ENCODE measurements at regions not wholly inside any gene's neighbourhood (a gene's known extent, or its start where the extent isn't known, plus 50 kb on each side); places are given as distances from the start of the nearest gene placed in this dataset.

GRCh38 chr11:11697796-11698195, 76.0 kb upstream of the GALNT18 start:
- Histone ChIP-seq H3K4me3 (replicated peaks in 1 of 4; ENCODE audit: control extremely low read depth in 1 of 4, insufficient read depth in 1 of 4, low read depth in 3 of 4, low read length in 4 of 4) (no peak overlapping the region), H3K27me3 (ENCODE audit: control insufficient read depth, insufficient read depth, low read length) (no peaks in the 10 kb centered on the region), H3K36me3 (ENCODE audit: control insufficient read depth, insufficient read depth, low read length) (no peaks in the 10 kb centered on the region), H3K9me3 (ENCODE audit: control insufficient read depth, insufficient read depth, low read depth, low read length) (no peaks in the 10 kb centered on the region), H4K20me1 (ENCODE audit: control insufficient read depth, extremely low read depth, insufficient read depth, low read length) (no peaks in the 10 kb centered on the region), H3K4me1 (ENCODE audit: control insufficient read depth, extremely low read depth, insufficient read depth, low read length) (no peaks in the 10 kb centered on the region), H3K4me2 (ENCODE audit: extremely low read depth, insufficient read depth, low read length) (no peak overlapping the region), H2AFZ (ENCODE audit: low read length) (no peak overlapping the region), H3K79me2 (ENCODE audit: control insufficient read depth, insufficient read depth, low read length) (no peaks in the 10 kb centered on the region), H3K9ac (ENCODE audit: insufficient read depth, low read length) (no peak overlapping the region), H3K27ac (ENCODE audit: insufficient read depth, low read length) (no peak overlapping the region)
- DNase-seq (ENCODE audit: low read depth in 2 of 2): no peak
- TF ChIP-seq CTCF (conservative IDR thresholded peaks at IDR 0.05 in 1 of 2, IDR thresholded peaks at IDR 0.05 in 1 of 2; ENCODE audit: low read depth in 1 of 2, low read length in 2 of 2): no peak
- no peak for TF ChIP-seq EZH2 (IDR thresholded peaks at IDR 0.05; ENCODE audit: low read length, missing control alignments)

- TF ChIP-seq EZH2 (IDR thresholded peaks at IDR 0.05; ENCODE audit: low read length, missing control alignments): no peak
- no peak for TF ChIP-seq CTCF (conservative IDR thresholded peaks at IDR 0.05 in 1 of 2, IDR thresholded peaks at IDR 0.05 in 1 of 2; ENCODE audit: low read depth in 1 of 2, low read length in 2 of 2)
- H4K20me1 ChIP-seq (ENCODE audit: control insufficient read depth, extremely low read depth, insufficient read depth, low read length): no peaks in the 10 kb centered on the region
- no peak for DNase-seq (ENCODE audit: low read depth in 2 of 2)
- H3K27ac ChIP-seq (ENCODE audit: insufficient read depth, low read length): no peak overlapping the region
- no peaks in the 10 kb centered on the region for H3K9me3 ChIP-seq (ENCODE audit: control insufficient read depth, insufficient read depth, low read depth, low read length)
- H3K4me2 ChIP-seq (ENCODE audit: extremely low read depth, insufficient read depth, low read length): no peak overlapping the region
- no peaks in the 10 kb centered on the region for H3K36me3 ChIP-seq (ENCODE audit: control insufficient read depth, insufficient read depth, low read length)
- no peaks in the 10 kb centered on the region for H3K4me1 ChIP-seq (ENCODE audit: control insufficient read depth, extremely low read depth, insufficient read depth, low read length)
- H2AFZ ChIP-seq (ENCODE audit: low read length): no peak overlapping the region
- H3K27me3 ChIP-seq (ENCODE audit: control insufficient read depth, insufficient read depth, low read length): peaks cover 6% of the 10 kb centered on the region
- no peak overlapping the region for H3K9ac ChIP-seq (ENCODE audit: insufficient read depth, low read length)
- no peak overlapping the region for H3K4me3 ChIP-seq (replicated peaks in 1 of 4; ENCODE audit: control extremely low read depth in 1 of 4, insufficient read depth in 1 of 4, low read depth in 3 of 4, low read length in 4 of 4)
- no peaks in the 10 kb centered on the region for H3K79me2 ChIP-seq (ENCODE audit: control insufficient read depth, insufficient read depth, low read length)
Measured at GRCh38 chr11:11691296-11692151, 69.7 kb upstream of the GALNT18 start.

- H3K9ac ChIP-seq (ENCODE audit: insufficient read depth, low read length): no peak overlapping the region
- no peaks in the 10 kb centered on the region for H3K36me3 ChIP-seq (ENCODE audit: control insufficient read depth, insufficient read depth, low read length)
- H3K27me3 ChIP-seq (ENCODE audit: control insufficient read depth, insufficient read depth, low read length): peaks cover 5% of the 10 kb centered on the region
- no peak overlapping the region for H3K27ac ChIP-seq (ENCODE audit: insufficient read depth, low read length)
- no peak overlapping the region for H2AFZ ChIP-seq (ENCODE audit: low read length)
- no peaks in the 10 kb centered on the region for H3K79me2 ChIP-seq (ENCODE audit: control insufficient read depth, insufficient read depth, low read length)
- H3K9me3 ChIP-seq (ENCODE audit: control insufficient read depth, insufficient read depth, low read depth, low read length): no peaks in the 10 kb centered on the region
- TF ChIP-seq CTCF (conservative IDR thresholded peaks at IDR 0.05 in 1 of 2, IDR thresholded peaks at IDR 0.05 in 1 of 2; ENCODE audit: low read depth in 1 of 2, low read length in 2 of 2) (no peak), EZH2 (IDR thresholded peaks at IDR 0.05; ENCODE audit: low read length, missing control alignments) (no peak)
- no peaks in the 10 kb centered on the region for H4K20me1 ChIP-seq (ENCODE audit: control insufficient read depth, extremely low read depth, insufficient read depth, low read length)
- no peaks in the 10 kb centered on the region for H3K4me1 ChIP-seq (ENCODE audit: control insufficient read depth, extremely low read depth, insufficient read depth, low read length)
- H3K4me2 ChIP-seq (ENCODE audit: extremely low read depth, insufficient read depth, low read length): no peak overlapping the region
- H3K4me3 ChIP-seq (replicated peaks in 1 of 4; ENCODE audit: control extremely low read depth in 1 of 4, insufficient read depth in 1 of 4, low read depth in 3 of 4, low read length in 4 of 4): no peak overlapping the region
- DNase-seq (ENCODE audit: low read depth in 2 of 2): no peak
Measured at GRCh38 chr11:11681536-11681935, 59.7 kb upstream of the GALNT18 start.

Measured in fibroblast of lung (primary cell).